Osteocyte (in vitro differentiated cells): ENCODE measurements at regions not wholly inside any gene's neighbourhood (a gene's known extent, or its start where the extent isn't known, plus 50 kb on each side); places are given as distances from the start of the nearest gene placed in this dataset.

Source experiments
- DNase-seq: peaks from one replicate; pipeline ENCODE4 v3.0.0; 2021; ENCODE audit warnings: mixed read lengths; ENCODE audit not compliant: unreplicated experiment; ENCODE audit errors: extremely low spot score
- H3K27ac Mint-ChIP-seq: one replicate; pipeline ENCODE4 v1.8.0; 2021; ENCODE audit warnings: mild to moderate bottlenecking, mixed read lengths; ENCODE audit not compliant: unreplicated experiment
- H3K27me3 Mint-ChIP-seq: one replicate; pipeline ENCODE4 v1.8.0; 2021; ENCODE audit warnings: mixed read lengths; ENCODE audit not compliant: unreplicated experiment
- H3K36me3 Mint-ChIP-seq: one replicate; pipeline ENCODE4 v1.8.0; 2021; ENCODE audit warnings: mixed read lengths; ENCODE audit not compliant: unreplicated experiment
- H3K4me1 Mint-ChIP-seq: one replicate; pipeline ENCODE4 v1.8.0; 2021; ENCODE audit warnings: mixed read lengths; ENCODE audit not compliant: unreplicated experiment
- H3K4me3 Mint-ChIP-seq: one replicate; pipeline ENCODE4 v1.8.0; 2021; ENCODE audit warnings: mild to moderate bottlenecking, moderate library complexity, mixed read lengths; ENCODE audit not compliant: unreplicated experiment
- H3K9me3 Mint-ChIP-seq: one replicate; pipeline ENCODE4 v1.8.0; 2021; ENCODE audit warnings: mixed read lengths; ENCODE audit not compliant: unreplicated experiment
- CTCF ChIP-seq: fragments of 200-600 bp; sonication (generic); IDR thresholded peaks from 2 replicates; pipeline ENCODE4 v1.5.0; 2021; ENCODE audit warnings: antibody characterized with exemption, mild to moderate bottlenecking, moderate library complexity

- Mint-ChIP-seq H3K4me1 (peaks cover 2% of the 10 kb centered on the region), H3K36me3 (no peaks in the 10 kb centered on the region), H3K4me3 (no peak overlapping the region), H3K27ac (no peak overlapping the region), H3K27me3 (peaks cover 59% of the 10 kb centered on the region), H3K9me3 (no peaks in the 10 kb centered on the region)
- no peak for TF ChIP-seq CTCF
- no peak for DNase-seq
These were observed 60.0 kb upstream of the HTATIP2 start for GRCh38 chr11:20303391-20303965.

- no peak for TF ChIP-seq CTCF
- H3K27me3 Mint-ChIP-seq = peaks cover 57% of the 10 kb centered on the region
- H3K9me3 Mint-ChIP-seq = no peaks in the 10 kb centered on the region
- H3K4me1 Mint-ChIP-seq = no peaks in the 10 kb centered on the region
- no peak overlapping the region for H3K4me3 Mint-ChIP-seq
- no peak overlapping the region for H3K27ac Mint-ChIP-seq
- no peaks in the 10 kb centered on the region for H3K36me3 Mint-ChIP-seq
- no peak for DNase-seq
These were observed 69.5 kb upstream of the HTATIP2 start for GRCh38 chr11:20293992-20294391.

- Mint-ChIP-seq H3K27ac (no peak overlapping the region), H3K4me1 (no peaks in the 10 kb centered on the region), H3K27me3 (peaks cover 56% of the 10 kb centered on the region), H3K36me3 (no peaks in the 10 kb centered on the region), H3K4me3 (no peak overlapping the region), H3K9me3 (no peaks in the 10 kb centered on the region)
- no peak for TF ChIP-seq CTCF
- DNase-seq = no peak
These were observed 70.0 kb upstream of the HTATIP2 start for GRCh38 chr11:20293531-20293930.

GRCh38 chr11:20289732-20290131, 73.8 kb upstream of the HTATIP2 start:
- no peaks in the 10 kb centered on the region for H3K36me3 Mint-ChIP-seq
- no peak for TF ChIP-seq CTCF
- no peak overlapping the region for H3K4me3 Mint-ChIP-seq
- H3K4me1 Mint-ChIP-seq = no peaks in the 10 kb centered on the region
- no peak for DNase-seq
- H3K27me3 Mint-ChIP-seq = peaks cover 59% of the 10 kb centered on the region
- H3K27ac Mint-ChIP-seq = no peak overlapping the region
- no peaks in the 10 kb centered on the region for H3K9me3 Mint-ChIP-seq

GRCh38 chr11:20283475-20283874, 80.0 kb upstream of the HTATIP2 start:
- no peak overlapping the region for H3K4me3 Mint-ChIP-seq
- H3K4me1 Mint-ChIP-seq = no peaks in the 10 kb centered on the region
- H3K27me3 Mint-ChIP-seq = peaks cover 35% of the 10 kb centered on the region
- H3K9me3 Mint-ChIP-seq = no peaks in the 10 kb centered on the region
- TF ChIP-seq CTCF = no peak
- H3K27ac Mint-ChIP-seq = no peak overlapping the region
- no peaks in the 10 kb centered on the region for H3K36me3 Mint-ChIP-seq
- no peak for DNase-seq
